SJSA1 (cell line): ENCODE measurements at regions not wholly inside any gene's neighbourhood (a gene's known extent, or its start where the extent isn't known, plus 50 kb on each side); places are given as distances from the start of the nearest gene placed in this dataset.
A peak's percentile ranks its signal among the peaks of the same experiment; 100 is the strongest.

Source experiments
- DNase-seq, 2 experiments: peaks; one replicate each; pipeline ENCODE4 v3.0.0-alpha.2; 2015 to 2020; ENCODE audit warnings: low spot score in 2 of 2, low read depth in 1 of 2
- H3K27ac ChIP-seq: fragments of 250-450 bp; sonication (Bioruptor Pico); 2 replicates; pipeline ENCODE4 v1.5.1; 2020; ENCODE audit warnings: mild to moderate bottlenecking, moderate library complexity
- H3K27me3 ChIP-seq: fragments of 250-450 bp; sonication (Bioruptor Pico); replicated peaks from 2 replicates; pipeline ENCODE4 v1.5.1; 2020; ENCODE audit warnings: mild to moderate bottlenecking, moderate library complexity
- H3K36me3 ChIP-seq: fragments of 250-450 bp; sonication (Bioruptor Pico); 2 replicates; pipeline ENCODE4 v1.5.1; 2020; ENCODE audit warnings: mild to moderate bottlenecking
- H3K4me1 ChIP-seq: fragments of 250-450 bp; sonication (Bioruptor Pico); replicated peaks from 2 replicates; pipeline ENCODE4 v1.6.1; 2021; ENCODE audit warnings: mild to moderate bottlenecking
- H3K4me3 ChIP-seq: fragments of 250-450 bp; sonication (Bioruptor Pico); 2 replicates; pipeline ENCODE4 v1.5.1; 2020; ENCODE audit warnings: mild to moderate bottlenecking
- H3K9me3 ChIP-seq: fragments of 250-450 bp; sonication (Bioruptor Pico); replicated peaks from 2 replicates; pipeline ENCODE4 v1.5.1; 2020; ENCODE audit warnings: mild to moderate bottlenecking

- H3K9me3 ChIP-seq = no peaks in the 10 kb centered on the region
- H3K27ac ChIP-seq = no peak overlapping the region
- peaks cover 28% of the 10 kb centered on the region for H3K4me1 ChIP-seq
- H3K27me3 ChIP-seq = no peaks in the 10 kb centered on the region
- no peaks in the 10 kb centered on the region for H3K36me3 ChIP-seq
- DNase-seq = no peak
- H3K4me3 ChIP-seq = no peak overlapping the region
Measured at GRCh38 chr2:157180359-157180758, 77.1 kb upstream of the GALNT5 start.

- DNase-seq = no peak
- H3K4me1 ChIP-seq = peaks cover 28% of the 10 kb centered on the region
- no peak overlapping the region for H3K27ac ChIP-seq
- H3K4me3 ChIP-seq = no peak overlapping the region
- no peaks in the 10 kb centered on the region for H3K9me3 ChIP-seq
- no peaks in the 10 kb centered on the region for H3K27me3 ChIP-seq
- H3K36me3 ChIP-seq = no peaks in the 10 kb centered on the region
Measured at GRCh38 chr2:157181234-157181633, 76.3 kb upstream of the GALNT5 start.

GRCh38 chr2:157182204-157182709 lies 75.2 kb upstream of the GALNT5 start:
- no peaks in the 10 kb centered on the region for H3K9me3 ChIP-seq
- H3K4me1 ChIP-seq = peaks cover 28% of the 10 kb centered on the region
- peak overlapping the region; percentile 55 for H3K27ac ChIP-seq
- no peaks in the 10 kb centered on the region for H3K36me3 ChIP-seq
- DNase-seq = no peak
- no peak overlapping the region for H3K4me3 ChIP-seq
- no peaks in the 10 kb centered on the region for H3K27me3 ChIP-seq

- H3K36me3 ChIP-seq = no peaks in the 10 kb centered on the region
- no peaks in the 10 kb centered on the region for H3K27me3 ChIP-seq
- no peak overlapping the region for H3K4me3 ChIP-seq
- H3K9me3 ChIP-seq = no peaks in the 10 kb centered on the region
- peaks cover 28% of the 10 kb centered on the region for H3K4me1 ChIP-seq
- H3K27ac ChIP-seq = peak overlapping the region; percentile 55
- peak in 1 of 2 experiments; percentile 83 for DNase-seq
Measured at GRCh38 chr2:157182834-157183396, 74.6 kb upstream of the GALNT5 start.

DNA sequence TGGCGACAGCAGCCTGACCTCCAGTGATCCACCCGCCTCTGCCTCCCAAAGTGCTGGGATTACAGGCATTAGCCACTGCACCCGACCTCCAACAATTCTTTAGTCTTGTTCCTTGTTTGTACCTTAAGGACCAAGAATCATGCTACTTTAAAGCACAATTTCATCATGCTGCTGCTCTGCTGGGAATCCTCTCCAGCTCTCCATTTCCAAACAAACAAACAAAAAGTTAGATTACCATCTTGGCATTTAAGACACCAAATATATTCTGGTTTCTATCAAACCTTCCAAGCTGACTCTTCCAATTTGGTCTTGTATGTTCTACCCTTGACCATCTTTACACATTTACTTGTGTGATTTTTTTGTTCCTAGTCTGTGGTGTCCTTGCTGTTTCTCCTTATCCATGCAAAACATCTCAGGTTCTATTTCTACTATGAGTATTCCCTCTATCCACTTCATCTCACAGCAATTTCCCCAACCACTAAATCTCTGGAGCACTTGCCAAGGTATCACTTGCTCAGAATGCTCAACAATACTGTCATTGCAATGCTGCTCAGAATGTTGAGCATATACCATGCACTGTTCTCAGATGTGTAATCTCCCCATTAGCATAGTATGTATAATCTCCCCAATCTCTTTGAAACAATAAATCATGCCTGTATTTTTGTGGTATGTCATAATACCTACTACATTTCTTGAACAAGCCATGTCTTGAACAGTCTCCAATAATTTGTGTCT lies 73.2 kb upstream of the GALNT5 start:
- Histone ChIP-seq H3K4me3 (no peak overlapping the region), H3K4me1 (peaks cover 30% of the 10 kb centered on the region), H3K9me3 (no peaks in the 10 kb centered on the region), H3K27ac (no peak overlapping the region), H3K27me3 (no peaks in the 10 kb centered on the region), H3K36me3 (no peaks in the 10 kb centered on the region)
- DNase-seq = no peak

- Histone ChIP-seq H3K9me3 (no peaks in the 10 kb centered on the region), H3K36me3 (no peaks in the 10 kb centered on the region), H3K27ac (no peak overlapping the region), H3K4me1 (peaks cover 42% of the 10 kb centered on the region), H3K4me3 (no peak overlapping the region), H3K27me3 (no peaks in the 10 kb centered on the region)
- DNase-seq = no peak
Measured at GRCh38 chr2:157185476-157186227, 71.9 kb upstream of the GALNT5 start.

DNA sequence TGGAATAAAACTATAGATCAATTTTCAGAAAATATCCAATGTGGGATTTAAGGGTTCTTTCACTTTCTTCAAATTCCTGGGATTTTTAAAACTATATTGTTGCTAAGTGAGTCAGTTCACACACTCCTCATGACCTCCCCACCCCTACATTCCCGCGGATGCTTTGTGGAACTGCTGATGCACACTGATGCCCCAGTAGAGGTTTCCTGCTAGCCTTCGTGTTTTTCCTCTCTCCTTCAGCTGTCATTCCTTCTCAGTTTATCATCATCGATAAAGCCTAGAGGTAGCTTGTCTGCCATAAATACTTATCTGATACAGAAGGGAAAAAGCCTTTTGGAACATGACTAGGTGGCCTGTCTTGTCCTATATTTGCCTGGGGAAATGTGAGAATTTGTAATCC lies 67.4 kb upstream of the GALNT5 start:
- H3K4me1 ChIP-seq = peaks cover 14% of the 10 kb centered on the region
- no peak overlapping the region for H3K4me3 ChIP-seq
- no peaks in the 10 kb centered on the region for H3K27me3 ChIP-seq
- DNase-seq = peak; percentile 57 to 68
- no peaks in the 10 kb centered on the region for H3K36me3 ChIP-seq
- H3K9me3 ChIP-seq = no peaks in the 10 kb centered on the region
- H3K27ac ChIP-seq = peak overlapping the region; percentile 53

DNA sequence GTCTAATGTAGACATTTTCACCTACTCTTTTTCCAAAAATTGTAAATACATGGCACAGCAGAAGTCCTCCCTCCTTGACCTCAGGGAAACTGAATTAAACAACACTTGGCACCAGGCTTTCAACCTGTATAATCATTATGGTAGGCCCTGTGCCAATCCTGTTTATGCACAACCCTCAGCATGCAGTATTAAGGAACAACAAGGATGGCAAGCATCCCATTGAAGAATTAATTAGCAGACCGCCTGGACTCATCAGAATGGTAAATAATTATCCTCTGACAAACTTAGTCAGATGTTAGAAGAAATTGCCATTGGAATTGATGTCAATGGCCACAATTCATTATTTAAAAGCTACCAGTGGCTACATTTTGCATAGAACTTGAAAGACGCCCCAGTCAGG lies 66.3 kb upstream of the GALNT5 start:
- no peaks in the 10 kb centered on the region for H3K27me3 ChIP-seq
- no peaks in the 10 kb centered on the region for H3K36me3 ChIP-seq
- H3K27ac ChIP-seq = no peak overlapping the region
- H3K4me3 ChIP-seq = no peak overlapping the region
- DNase-seq = no peak
- H3K4me1 ChIP-seq = peaks cover 14% of the 10 kb centered on the region
- no peaks in the 10 kb centered on the region for H3K9me3 ChIP-seq

DNA sequence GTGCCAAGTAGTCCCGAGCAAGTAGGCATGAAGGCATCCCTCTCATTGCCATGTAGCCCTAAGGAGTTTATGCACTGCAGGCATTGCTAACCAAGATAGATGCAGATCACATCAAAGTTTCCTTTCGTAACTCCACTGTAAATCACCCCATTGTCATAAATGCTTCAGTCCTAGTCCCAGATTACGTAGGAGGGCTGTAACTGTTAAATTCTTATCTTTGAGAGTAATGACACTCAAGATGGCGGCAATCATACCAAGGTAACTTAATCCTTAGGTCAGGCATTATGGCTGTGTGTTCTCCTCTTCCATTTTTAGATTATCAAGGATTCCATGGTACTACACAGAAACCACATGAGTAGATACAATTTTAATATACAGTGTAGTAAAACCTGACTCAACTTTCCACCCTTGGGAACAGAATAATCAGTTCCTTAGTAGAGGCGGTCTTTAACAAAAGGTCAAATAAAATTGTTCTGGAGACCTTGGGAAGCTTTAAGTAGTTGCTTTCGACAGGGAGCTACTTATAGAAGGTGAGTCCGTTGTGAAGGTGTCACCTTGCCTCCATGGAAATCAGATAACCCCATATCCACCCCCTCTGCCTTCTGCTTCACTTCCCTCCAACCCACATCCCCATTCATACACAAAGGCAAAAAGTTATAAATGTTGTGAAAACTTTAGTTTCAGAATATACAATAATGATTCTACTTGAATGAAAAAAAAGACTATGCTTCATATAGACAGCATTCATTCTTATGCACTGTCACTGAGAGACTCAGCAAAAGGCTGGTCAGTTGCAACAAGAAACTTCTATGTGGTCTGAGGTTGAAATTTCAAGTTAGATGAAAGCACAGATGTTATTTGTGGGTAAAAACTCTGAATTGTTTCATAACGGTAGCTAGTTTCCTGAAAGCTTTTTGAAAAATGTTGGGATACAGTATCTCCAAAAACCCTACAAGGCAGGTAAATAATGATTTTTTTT lies 64.8 kb upstream of the GALNT5 start:
- no peaks in the 10 kb centered on the region for H3K9me3 ChIP-seq
- no peak overlapping the region for H3K27ac ChIP-seq
- H3K36me3 ChIP-seq = no peaks in the 10 kb centered on the region
- H3K4me1 ChIP-seq = peaks cover 14% of the 10 kb centered on the region
- no peaks in the 10 kb centered on the region for H3K27me3 ChIP-seq
- no peak for DNase-seq
- no peak overlapping the region for H3K4me3 ChIP-seq

DNA sequence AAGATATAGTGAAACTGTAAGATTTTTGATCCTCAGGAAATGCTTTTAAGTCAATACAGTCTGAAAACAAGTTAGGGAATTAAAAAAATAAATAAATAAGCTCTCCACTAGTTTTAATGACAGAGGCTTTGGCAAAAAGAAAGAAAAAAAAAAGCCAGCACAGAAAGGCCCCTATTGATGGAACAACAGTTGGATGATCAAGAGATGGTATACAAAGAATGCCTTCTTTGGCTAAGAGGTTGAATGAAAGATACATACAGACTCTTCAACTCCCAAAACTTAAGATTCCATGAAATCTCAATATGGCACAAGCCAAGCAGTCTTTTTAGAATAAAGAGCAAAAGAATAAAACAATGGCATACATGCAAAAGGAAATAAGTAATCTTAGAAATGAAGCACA lies 64.0 kb upstream of the GALNT5 start:
- H3K27ac ChIP-seq = no peak overlapping the region
- DNase-seq = peak in 1 of 2 experiments; percentile 6
- no peaks in the 10 kb centered on the region for H3K27me3 ChIP-seq
- H3K4me3 ChIP-seq = no peak overlapping the region
- no peaks in the 10 kb centered on the region for H3K9me3 ChIP-seq
- peaks cover 14% of the 10 kb centered on the region for H3K4me1 ChIP-seq
- H3K36me3 ChIP-seq = no peaks in the 10 kb centered on the region

DNA sequence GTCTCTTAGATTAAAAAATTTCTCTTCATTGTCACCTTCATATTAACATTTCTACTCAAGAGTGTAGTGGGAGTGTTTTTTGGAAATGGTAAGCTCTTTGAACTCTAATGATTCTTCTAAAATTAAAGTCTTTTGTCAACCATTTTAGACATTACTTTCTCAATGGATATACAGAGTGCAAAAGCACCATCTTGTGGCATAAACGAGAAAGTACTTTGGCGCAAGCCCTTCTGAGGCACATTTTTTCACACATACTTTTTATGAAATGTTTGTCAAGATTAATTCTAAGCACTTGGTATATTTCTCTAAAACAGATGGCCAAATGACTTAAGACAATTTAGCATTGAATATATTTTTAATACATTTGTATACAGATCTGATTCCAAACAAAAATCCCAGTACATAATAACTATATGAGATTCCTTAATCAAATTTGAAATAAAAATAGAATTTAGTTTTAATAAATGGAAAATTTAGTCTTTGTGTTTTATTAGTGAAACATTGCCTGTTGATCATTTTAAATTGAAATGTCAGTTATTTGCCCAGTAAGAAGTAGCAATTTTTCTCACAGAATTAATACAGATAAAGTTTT lies 63.3 kb upstream of the GALNT5 start:
- Histone ChIP-seq H3K27me3 (no peaks in the 10 kb centered on the region), H3K4me3 (no peak overlapping the region), H3K36me3 (no peaks in the 10 kb centered on the region), H3K27ac (no peak overlapping the region), H3K4me1 (peaks cover 13% of the 10 kb centered on the region), H3K9me3 (no peaks in the 10 kb centered on the region)
- peak in 1 of 2 experiments; percentile 54 for DNase-seq

GRCh38 chr2:157194844-157195243 lies 62.7 kb upstream of the GALNT5 start:
- Histone ChIP-seq H3K36me3 (no peaks in the 10 kb centered on the region), H3K27me3 (no peaks in the 10 kb centered on the region), H3K9me3 (no peaks in the 10 kb centered on the region), H3K4me3 (no peak overlapping the region), H3K4me1 (peaks cover 7% of the 10 kb centered on the region), H3K27ac (no peak overlapping the region)
- DNase-seq = no peak

GRCh38 chr2:157196956-157197355 lies 60.5 kb upstream of the GALNT5 start:
- Histone ChIP-seq H3K4me3 (no peak overlapping the region), H3K27me3 (no peaks in the 10 kb centered on the region), H3K4me1 (no peaks in the 10 kb centered on the region), H3K36me3 (no peaks in the 10 kb centered on the region), H3K27ac (no peak overlapping the region), H3K9me3 (no peaks in the 10 kb centered on the region)
- no peak for DNase-seq
